ENCODE measurements at regions not wholly inside any gene's neighbourhood (a gene's known extent, or its start where the extent isn't known, plus 50 kb on each side); places are given as distances from the start of the nearest gene placed in this dataset.

DNA sequence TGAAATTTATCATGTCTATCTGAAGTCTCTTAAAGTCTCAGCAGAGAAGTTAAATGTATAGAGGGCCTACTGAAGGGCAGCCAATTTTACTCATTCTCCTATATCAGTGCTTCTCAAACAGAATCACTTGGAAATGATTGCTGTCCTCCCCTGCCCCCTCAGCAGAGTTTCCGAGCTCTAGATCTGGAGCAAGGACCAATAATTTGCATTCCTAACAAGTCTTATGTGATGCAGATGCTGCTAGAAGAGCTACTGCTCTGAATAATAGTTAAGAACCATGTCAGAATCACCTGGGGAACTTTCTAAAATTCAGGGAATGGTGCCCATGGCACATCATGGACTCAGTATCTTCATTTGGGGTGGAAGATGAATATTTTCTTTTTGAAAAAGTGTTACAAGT lies 105.6 kb upstream of the EPHA4 start:
- Histone ChIP-seq H3K27me3 (ENCODE audit: control insufficient read depth, insufficient read depth, low read length) (no peaks in the 10 kb centered on the region), H3K79me2 (ENCODE audit: control insufficient read depth, insufficient read depth, low read length) (no peaks in the 10 kb centered on the region), H2AFZ (ENCODE audit: low read length) (no peak overlapping the region), H3K36me3 (ENCODE audit: control insufficient read depth, insufficient read depth, low read length) (no peaks in the 10 kb centered on the region), H3K4me2 (ENCODE audit: extremely low read depth, insufficient read depth, low read length) (no peak overlapping the region), H4K20me1 (ENCODE audit: control insufficient read depth, extremely low read depth, insufficient read depth, low read length) (no peaks in the 10 kb centered on the region), H3K4me3 (replicated peaks in 1 of 4; ENCODE audit: control extremely low read depth in 1 of 4, insufficient read depth in 1 of 4, low read depth in 3 of 4, low read length in 4 of 4) (no peak overlapping the region), H3K27ac (ENCODE audit: insufficient read depth, low read length) (no peak overlapping the region), H3K4me1 (ENCODE audit: control insufficient read depth, extremely low read depth, insufficient read depth, low read length) (no peaks in the 10 kb centered on the region), H3K9ac (ENCODE audit: insufficient read depth, low read length) (no peak overlapping the region), H3K9me3 (ENCODE audit: control insufficient read depth, insufficient read depth, low read depth, low read length) (no peaks in the 10 kb centered on the region)
- no peak for DNase-seq (ENCODE audit: low read depth in 2 of 2)
- no peak for TF ChIP-seq EZH2 (IDR thresholded peaks at IDR 0.05; ENCODE audit: low read length, missing control alignments)
- TF ChIP-seq, protein P1, sequence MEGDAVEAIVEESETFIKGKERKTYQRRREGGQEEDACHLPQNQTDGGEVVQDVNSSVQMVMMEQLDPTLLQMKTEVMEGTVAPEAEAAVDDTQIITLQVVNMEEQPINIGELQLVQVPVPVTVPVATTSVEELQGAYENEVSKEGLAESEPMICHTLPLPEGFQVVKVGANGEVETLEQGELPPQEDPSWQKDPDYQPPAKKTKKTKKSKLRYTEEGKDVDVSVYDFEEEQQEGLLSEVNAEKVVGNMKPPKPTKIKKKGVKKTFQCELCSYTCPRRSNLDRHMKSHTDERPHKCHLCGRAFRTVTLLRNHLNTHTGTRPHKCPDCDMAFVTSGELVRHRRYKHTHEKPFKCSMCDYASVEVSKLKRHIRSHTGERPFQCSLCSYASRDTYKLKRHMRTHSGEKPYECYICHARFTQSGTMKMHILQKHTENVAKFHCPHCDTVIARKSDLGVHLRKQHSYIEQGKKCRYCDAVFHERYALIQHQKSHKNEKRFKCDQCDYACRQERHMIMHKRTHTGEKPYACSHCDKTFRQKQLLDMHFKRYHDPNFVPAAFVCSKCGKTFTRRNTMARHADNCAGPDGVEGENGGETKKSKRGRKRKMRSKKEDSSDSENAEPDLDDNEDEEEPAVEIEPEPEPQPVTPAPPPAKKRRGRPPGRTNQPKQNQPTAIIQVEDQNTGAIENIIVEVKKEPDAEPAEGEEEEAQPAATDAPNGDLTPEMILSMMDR (conservative IDR thresholded peaks at IDR 0.05 in 1 of 2, IDR thresholded peaks at IDR 0.05 in 1 of 2; ENCODE audit: low read depth in 1 of 2, low read length in 2 of 2) = no peak

DNA sequence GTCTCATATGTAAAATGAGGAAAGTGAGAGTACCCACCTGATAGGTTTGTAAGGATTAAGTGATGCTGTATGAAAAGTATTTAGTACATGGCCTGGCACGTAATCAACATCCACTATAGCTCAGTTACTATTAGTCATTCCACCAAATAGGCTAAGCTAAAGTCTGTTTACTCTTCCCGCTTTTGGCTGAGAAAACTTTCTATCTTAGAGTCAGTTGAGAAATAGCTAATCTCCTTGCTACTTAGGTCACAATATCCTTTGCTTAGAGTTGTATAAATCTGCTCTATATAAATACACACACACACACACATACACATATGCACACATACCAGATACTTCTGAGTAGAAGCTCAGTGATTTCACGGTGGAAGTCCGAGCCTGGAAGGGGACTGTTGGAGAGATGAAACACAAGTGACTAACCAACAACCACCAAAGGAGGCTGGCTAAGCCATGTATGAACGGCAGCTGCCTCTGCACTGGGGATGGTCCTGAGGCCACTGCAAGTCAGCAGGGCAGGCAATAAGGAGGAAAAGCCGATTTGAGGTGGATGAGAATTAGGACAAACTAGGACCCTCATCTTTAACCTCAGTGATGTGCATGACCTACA lies 104.6 kb upstream of the EPHA4 start:
- H3K79me2 ChIP-seq (ENCODE audit: control insufficient read depth, insufficient read depth, low read length) = no peaks in the 10 kb centered on the region
- H3K27me3 ChIP-seq (ENCODE audit: control insufficient read depth, insufficient read depth, low read length) = no peaks in the 10 kb centered on the region
- no peak overlapping the region for H3K4me3 ChIP-seq (replicated peaks in 1 of 4; ENCODE audit: control extremely low read depth in 1 of 4, insufficient read depth in 1 of 4, low read depth in 3 of 4, low read length in 4 of 4)
- no peak overlapping the region for H3K9ac ChIP-seq (ENCODE audit: insufficient read depth, low read length)
- peak; percentile 36 to 76 for DNase-seq (ENCODE audit: low read depth in 2 of 2)
- TF ChIP-seq, protein P1 (conservative IDR thresholded peaks at IDR 0.05 in 1 of 2, IDR thresholded peaks at IDR 0.05 in 1 of 2; ENCODE audit: low read depth in 1 of 2, low read length in 2 of 2) = no peak
- no peaks in the 10 kb centered on the region for H3K36me3 ChIP-seq (ENCODE audit: control insufficient read depth, insufficient read depth, low read length)
- no peak overlapping the region for H3K4me2 ChIP-seq (ENCODE audit: extremely low read depth, insufficient read depth, low read length)
- H4K20me1 ChIP-seq (ENCODE audit: control insufficient read depth, extremely low read depth, insufficient read depth, low read length) = no peaks in the 10 kb centered on the region
- no peak overlapping the region for H2AFZ ChIP-seq (ENCODE audit: low read length)
- no peaks in the 10 kb centered on the region for H3K9me3 ChIP-seq (ENCODE audit: control insufficient read depth, insufficient read depth, low read depth, low read length)
- no peak overlapping the region for H3K27ac ChIP-seq (ENCODE audit: insufficient read depth, low read length)
- no peaks in the 10 kb centered on the region for H3K4me1 ChIP-seq (ENCODE audit: control insufficient read depth, extremely low read depth, insufficient read depth, low read length)

- H3K4me2 ChIP-seq (ENCODE audit: extremely low read depth, insufficient read depth, low read length) = no peak overlapping the region
- H3K79me2 ChIP-seq (ENCODE audit: control insufficient read depth, insufficient read depth, low read length) = no peaks in the 10 kb centered on the region
- no peaks in the 10 kb centered on the region for H4K20me1 ChIP-seq (ENCODE audit: control insufficient read depth, extremely low read depth, insufficient read depth, low read length)
- no peak overlapping the region for H2AFZ ChIP-seq (ENCODE audit: low read length)
- H3K36me3 ChIP-seq (ENCODE audit: control insufficient read depth, insufficient read depth, low read length) = no peaks in the 10 kb centered on the region
- H3K27me3 ChIP-seq (ENCODE audit: control insufficient read depth, insufficient read depth, low read length) = no peaks in the 10 kb centered on the region
- no peak overlapping the region for H3K9ac ChIP-seq (ENCODE audit: insufficient read depth, low read length)
- no peak overlapping the region for H3K27ac ChIP-seq (ENCODE audit: insufficient read depth, low read length)
- no peaks in the 10 kb centered on the region for H3K9me3 ChIP-seq (ENCODE audit: control insufficient read depth, insufficient read depth, low read depth, low read length)
- TF ChIP-seq EZH2 (IDR thresholded peaks at IDR 0.05; ENCODE audit: low read length, missing control alignments) = no peak
- TF ChIP-seq, protein P1 (conservative IDR thresholded peaks at IDR 0.05 in 1 of 2, IDR thresholded peaks at IDR 0.05 in 1 of 2; ENCODE audit: low read depth in 1 of 2, low read length in 2 of 2) = no peak
- H3K4me1 ChIP-seq (ENCODE audit: control insufficient read depth, extremely low read depth, insufficient read depth, low read length) = no peaks in the 10 kb centered on the region
- DNase-seq (ENCODE audit: low read depth in 2 of 2) = no peak
- H3K4me3 ChIP-seq (replicated peaks in 1 of 4; ENCODE audit: control extremely low read depth in 1 of 4, insufficient read depth in 1 of 4, low read depth in 3 of 4, low read length in 4 of 4) = no peak overlapping the region
Observed at GRCh38 chr2:221675201-221675908, 103.3 kb upstream of the EPHA4 start.
